Retinal pigment epithelial cell (primary cell): ENCODE measurements at regions not wholly inside any gene's neighbourhood (a gene's known extent, or its start where the extent isn't known, plus 50 kb on each side); places are given as distances from the start of the nearest gene placed in this dataset.

Source experiments
- DNase-seq: peaks from one replicate; pipeline ENCODE4 v3.0.0-alpha.2; 2010; ENCODE audit warnings: low read depth
- H3K4me3 ChIP-seq: 2 replicates; pipeline ENCODE4 v1.5.1; 2011; ENCODE audit warnings: mild to moderate bottlenecking, low read length, control low read depth, moderate library complexity
- CTCF ChIP-seq: conservative IDR thresholded peaks from 2 replicates; pipeline ENCODE4 v1.5.1; 2011; ENCODE audit warnings: low read depth, low read length, control low read depth, inconsistent platforms

- H3K4me3 ChIP-seq = no peak overlapping the region
- no peak for DNase-seq
- no peak for TF ChIP-seq CTCF
These were observed 299.9 kb downstream of the C7orf25 start for GRCh38 chr7:42611961-42612360.

GRCh38 chr7:42611289-42611928 is 300.5 kb downstream of the C7orf25 start:
- H3K4me3 ChIP-seq = no peak overlapping the region
- no peak for DNase-seq
- TF ChIP-seq CTCF = no peak

GRCh38 chr7:42606193-42606905 is 305.5 kb downstream of the C7orf25 start:
- DNase-seq = no peak
- H3K4me3 ChIP-seq = no peak overlapping the region
- TF ChIP-seq CTCF = no peak

GRCh38 chr7:42605406-42606192 is 306.3 kb downstream of the C7orf25 start:
- no peak for TF ChIP-seq CTCF
- peak; percentile 43 for DNase-seq
- no peak overlapping the region for H3K4me3 ChIP-seq

GRCh38 chr7:42603496-42603895 is 308.4 kb downstream of the C7orf25 start:
- TF ChIP-seq CTCF = no peak
- H3K4me3 ChIP-seq = no peak overlapping the region
- DNase-seq = no peak

- DNase-seq = no peak
- no peak for TF ChIP-seq CTCF
These were observed 314.6 kb downstream of the C7orf25 start for GRCh38 chr7:42597300-42597699.

More at GRCh38 chr7:42597300-42597699, 314.6 kb downstream of the C7orf25 start:
- no peak overlapping the region for H3K4me3 ChIP-seq
